H1 (cell line): ENCODE measurements at regions not wholly inside any gene's neighbourhood (a gene's known extent, or its start where the extent isn't known, plus 50 kb on each side); places are given as distances from the start of the nearest gene placed in this dataset.

Experiments used
- CTCF ChIA-PET: fragments of 300-600 bp; sonication (Branson Sonifier 250); formaldehyde crosslinking; loops from one replicate; lab custom pipeline; 2021; ENCODE audit not compliant: partially characterized antibody; lab: Charles Lee
- POLR2A ChIA-PET: fragments of 300-600 bp; sonication (Branson Sonifier 250); formaldehyde crosslinking; loops from one replicate; lab custom pipeline; 2021; ENCODE audit warnings: inconsistent platforms; ENCODE audit not compliant: partially characterized antibody; lab: Charles Lee
- DNase-seq, 2 experiments: peaks; one replicate each; pipeline versions ENCODE4 v3.0.0 to v3.0.0-alpha.2; 2010 to 2022; ENCODE audit warnings: low spot score in 2 of 2, low read depth in 1 of 2, mixed read lengths in 1 of 2
- FAIRE-seq: peaks from 2 replicates; lab custom pipeline; 2011; peaks lifted over from hg19 to GRCh38; lab: Jason Lieb, UNC
- H2AFZ ChIP-seq: 2 replicates; pipeline ENCODE4 v1.8.1; 2012; ENCODE audit warnings: low read length, inconsistent platforms
- H2AK5ac ChIP-seq: 2 replicates; pipeline ENCODE4 v1.6.1; 2013; ENCODE audit warnings: low read depth, low read length
- H2BK120ac ChIP-seq: replicated peaks from 2 replicates; pipeline ENCODE3; 2013; ENCODE audit warnings: low read depth, low read length, inconsistent platforms
- H2BK12ac ChIP-seq: 2 replicates; pipeline ENCODE4 v1.6.1; 2013; ENCODE audit warnings: low read depth, low read length
- H2BK15ac ChIP-seq: 2 replicates; pipeline ENCODE4 v1.6.1; 2013; ENCODE audit warnings: low read length
- H2BK20ac ChIP-seq: 2 replicates; pipeline ENCODE4 v1.6.1; 2013; ENCODE audit warnings: low read length
- H2BK5ac ChIP-seq: 2 replicates; pipeline ENCODE4 v1.6.1; 2013; ENCODE audit warnings: low read depth, low read length
- H3K14ac ChIP-seq: 2 replicates; pipeline ENCODE4 v1.6.1; 2013; ENCODE audit warnings: inconsistent platforms; ENCODE audit not compliant: insufficient read length
- H3K18ac ChIP-seq: 2 replicates; pipeline ENCODE4 v1.6.1; 2013; ENCODE audit warnings: low read length; ENCODE audit errors: extremely low read depth
- H3K23ac ChIP-seq: 2 replicates; pipeline ENCODE4 v1.6.1; 2013; ENCODE audit warnings: inconsistent platforms; ENCODE audit not compliant: insufficient read length
- H3K23me2 ChIP-seq: 2 replicates; pipeline ENCODE4 v1.6.1; 2013; ENCODE audit warnings: low read depth, low read length
- H3K27ac ChIP-seq: 2 replicates; pipeline ENCODE4 v1.6.1; 2011; ENCODE audit warnings: low read depth, low read length, inconsistent platforms
- H3K27me3 ChIP-seq, 4 experiments: replicated peaks in 1 of 4; 1 replicate in 1 of 4; 2 replicates in 3 of 4; pipeline versions ENCODE4 v1.6.1 to v1.8.1; 2011 to 2013; ENCODE audit warnings: low read length in 3 of 4, mild to moderate bottlenecking in 3 of 4, inconsistent platforms in 2 of 4, mixed read lengths in 2 of 4, moderate library complexity in 1 of 4; ENCODE audit not compliant: control insufficient read depth in 3 of 4, insufficient read depth in 3 of 4; ENCODE audit errors: extremely low read depth in 1 of 4
- H3K36me3 ChIP-seq, 4 experiments: 2 replicates each; pipeline versions ENCODE4 v1.6.1 to v1.8.1; 2011 to 2013; ENCODE audit warnings: mild to moderate bottlenecking in 4 of 4, low read length in 3 of 4, moderate library complexity in 2 of 4, control low read depth in 1 of 4, inconsistent platforms in 1 of 4; ENCODE audit not compliant: insufficient read depth in 4 of 4, control insufficient read depth in 2 of 4
- H3K4ac ChIP-seq: replicated peaks from 2 replicates; pipeline ENCODE3; 2013; ENCODE audit warnings: low read length, low read depth, mixed read lengths, inconsistent platforms; ENCODE audit not compliant: insufficient read length
- H3K4me1 ChIP-seq, 4 experiments: replicated peaks in 1 of 4; 1 replicate in 1 of 4; 2 replicates in 3 of 4; pipeline versions ENCODE4 v1.6.1 to v1.8.1; 2011 to 2013; ENCODE audit warnings: low read length in 3 of 4, inconsistent platforms in 2 of 4, mixed read lengths in 1 of 4; ENCODE audit not compliant: insufficient read depth in 4 of 4, control insufficient read depth in 3 of 4
- H3K4me2 ChIP-seq, 2 experiments: 2 replicates each; pipeline versions ENCODE4 v1.6.1 to v1.8.1; 2011 to 2013; ENCODE audit warnings: low read depth in 2 of 2, low read length in 2 of 2, control low read depth in 1 of 2, inconsistent platforms in 1 of 2, mild to moderate bottlenecking in 1 of 2; ENCODE audit not compliant: insufficient read depth in 1 of 2
- H3K4me3 ChIP-seq, 4 experiments: fragments of 200-600, 300-600 bp in 1 of 4; sonication (generic), shearing (Covaris generic), sonication (Bioruptor Twin) in 1 of 4; 2 replicates each; pipeline versions ENCODE4 v1.5.1 to v1.8.1; 2011 to 2016; ENCODE audit warnings: low read length in 4 of 4, low read depth in 3 of 4, control low read depth in 2 of 4, inconsistent platforms in 2 of 4, mild to moderate bottlenecking in 2 of 4, mixed read lengths in 1 of 4, moderate library complexity in 1 of 4; ENCODE audit not compliant: insufficient read depth in 2 of 4; ENCODE audit errors: extremely low read depth in 1 of 4
- H3K56ac ChIP-seq: replicated peaks from 2 replicates; pipeline ENCODE3; 2013; ENCODE audit warnings: low read depth, mild to moderate bottlenecking, mixed read lengths, low read length, inconsistent platforms; ENCODE audit not compliant: insufficient read length
- H3K79me1 ChIP-seq: 2 replicates; pipeline ENCODE4 v1.6.1; 2013; ENCODE audit warnings: low read depth, low read length, control low read depth
- H3K79me2 ChIP-seq, 2 experiments: 2 replicates each; pipeline versions ENCODE4 v1.6.1 to v1.8.1; 2012 to 2013; ENCODE audit warnings: low read length in 2 of 2, mild to moderate bottlenecking in 2 of 2, inconsistent platforms in 1 of 2; ENCODE audit not compliant: insufficient read depth in 2 of 2, control insufficient read depth in 1 of 2
- H3K9ac ChIP-seq, 4 experiments: replicated peaks in 1 of 4; 1 replicate in 1 of 4; 2 replicates in 3 of 4; pipeline versions ENCODE4 v1.6.1 to v1.8.1; 2011 to 2013; ENCODE audit warnings: low read depth in 3 of 4, low read length in 3 of 4, control low read depth in 2 of 4, mild to moderate bottlenecking in 2 of 4, moderate library complexity in 2 of 4, inconsistent platforms in 1 of 4; ENCODE audit errors: extremely low read depth in 1 of 4
- H3K9me3 ChIP-seq, 2 experiments: 2 replicates each; pipeline versions ENCODE4 v1.6.1 to v1.8.1; 2012 to 2013; ENCODE audit warnings: mild to moderate bottlenecking in 2 of 2, moderate library complexity in 2 of 2, control low read depth in 1 of 2, inconsistent platforms in 1 of 2, low read depth in 1 of 2, low read length in 1 of 2, mixed read lengths in 1 of 2; ENCODE audit not compliant: insufficient read depth in 2 of 2
- H4K20me1 ChIP-seq, 2 experiments: replicated peaks in 1 of 2; 2 replicates each; pipeline versions ENCODE3 to v1.8.1; 2011 to 2013; ENCODE audit warnings: inconsistent platforms in 2 of 2, low read length in 2 of 2, mild to moderate bottlenecking in 1 of 2; ENCODE audit not compliant: insufficient read depth in 2 of 2, control insufficient read depth in 1 of 2
- H4K5ac ChIP-seq: 2 replicates; pipeline ENCODE4 v1.6.1; 2013; ENCODE audit warnings: low read length, low read depth, mixed read lengths, inconsistent platforms; ENCODE audit not compliant: insufficient read length
- H4K8ac ChIP-seq: 2 replicates; pipeline ENCODE4 v1.8.0; 2013; ENCODE audit warnings: mild to moderate bottlenecking, moderate library complexity, low read length, inconsistent platforms; ENCODE audit not compliant: insufficient read depth; ENCODE audit errors: extremely low read depth
- H4K91ac ChIP-seq: replicated peaks from 2 replicates; pipeline ENCODE3; 2013; ENCODE audit warnings: low read length, mixed read lengths, inconsistent platforms; ENCODE audit not compliant: insufficient read length
- USF2 ChIP-seq: IDR thresholded peaks from 2 replicates; pipeline ENCODE4 v1.6.1; 2011; ENCODE audit warnings: low read length, improper control_type of control experiment
- WGBS, 2 experiments: shearing (Covaris generic) in 1 of 2; methylation state at CpG; one replicate each; pipeline versions ENCODE4 v1.1.6 to v1.1.7; 2013 to 2015; ENCODE audit warnings: low lambda C conversion rate in 2 of 2, mixed read lengths in 2 of 2, inconsistent platforms in 1 of 2, low coverage in 1 of 2, missing lambda C conversion rate in 1 of 2; ENCODE audit not compliant: insufficient replicate concordance in 2 of 2, insufficient coverage in 1 of 2, insufficient read length in 1 of 2; ENCODE audit errors: extremely low coverage in 1 of 2, missing lambda C conversion rate in 1 of 2; 5-methylcytosine and 5-hydroxymethylcytosine counted together

- no peak overlapping the region for H3K4me3 ChIP-seq
- H2AK5ac ChIP-seq: no peak overlapping the region
- no peak overlapping the region for H2AFZ ChIP-seq
- no peak overlapping the region for H2BK120ac ChIP-seq
- H4K5ac ChIP-seq: no peak overlapping the region
- H3K14ac ChIP-seq: no peak overlapping the region
- H2BK12ac ChIP-seq: no peak overlapping the region
- H4K20me1 ChIP-seq: peaks cover 0 to 9% of the 10 kb centered on the region in 2 experiments
- no peak overlapping the region for H3K4ac ChIP-seq
- H2BK15ac ChIP-seq: no peak overlapping the region
- 0 out of 2 replicates have a peak overlapping the region, but pooled peaks have one; percentile 40 for H2BK20ac ChIP-seq
- H3K23ac ChIP-seq: no peak overlapping the region
- ChIA-PET CTCF (interaction anchor here (1.0 to 1.2 kb wide), 2 partner anchors 12 to 232 kb away, joined by 3 to 4 read pairs; no protein-coding TSS in a partner anchor), POLR2A (no interaction called here)
- H4K91ac ChIP-seq: peak overlapping the region; percentile 12
- no peak overlapping the region for H3K4me2 ChIP-seq
- 87% methylated on average over 21 of the region's 21 CpGs; no CpG with 5 or more reads in 1 of the 2 experiments for WGBS, 2 experiments
- no peak overlapping the region; the same call in 1 of the 2 replicates for H4K8ac ChIP-seq
- DNase-seq (no peak), FAIRE-seq (no peak)
- 0 out of 2 replicates have a peak, but pooled peaks cover 4% of the 10 kb centered on the region for H3K79me1 ChIP-seq
- H3K27ac ChIP-seq: no peak overlapping the region
- H3K36me3 ChIP-seq: no peaks in the 10 kb centered on the region
- H3K4me1 ChIP-seq: peaks cover 0 to 15% (median 3%) of the 10 kb centered on the region in 4 experiments; a peak in 3 of 7 replicates
- H2BK5ac ChIP-seq: peak overlapping the region; percentile 10; the same call in 1 of the 2 replicates
- H3K27me3 ChIP-seq: no peaks in the 10 kb centered on the region
- no peak overlapping the region; the same call in 1 of the 2 replicates for H3K18ac ChIP-seq
- peaks cover 0 to 4% of the 10 kb centered on the region in 2 experiments; a peak in 2 of 4 replicates for H3K9me3 ChIP-seq
- peaks cover 7% of the 10 kb centered on the region; the same call in 1 of the 2 replicates for H3K23me2 ChIP-seq
- H3K79me2 ChIP-seq: 0 out of 4 replicates have a peak, but pooled peaks cover 0 to 7% of the 10 kb centered on the region in 2 experiments
- H3K9ac ChIP-seq: no peak overlapping the region
- no peak overlapping the region for H3K56ac ChIP-seq
- TF ChIP-seq USF2: peak; percentile 68
Measured at GRCh38 chr11:70703141-70704064, 305.1 kb downstream of the CTTN start.
